PC-3 (cell line): ENCODE measurements at regions not wholly inside any gene's neighbourhood (a gene's known extent, or its start where the extent isn't known, plus 50 kb on each side); places are given as distances from the start of the nearest gene placed in this dataset.

Experiments used
- ATAC-seq: fragments of 200-7000 bp; cut with Tn5 transposase; 2 replicates; pipeline ENCODE4 v1.9.1; 2020; ENCODE audit warnings: mild to moderate bottlenecking, moderate library complexity
- BruUV-seq: library from RNA; stranded (reverse); fragments of 400-500 nt; replicated peaks from 2 replicates; lab custom pipeline; 2021; lab: Mats Ljungman, UMichigan
- CTCF ChIA-PET: fragments of 300-600 bp; sonication (Branson Sonifier 250); formaldehyde crosslinking; loops from one replicate; lab custom pipeline; 2022; ENCODE audit warnings: antibody characterized with exemption; lab: Charles Lee
- POLR2A ChIA-PET: fragments of 300-600 bp; sonication (Branson Sonifier 250); formaldehyde crosslinking; loops from one replicate; lab custom pipeline; 2022; ENCODE audit warnings: antibody characterized with exemption; ENCODE audit not compliant: unreplicated experiment; lab: Charles Lee
- DNase-seq: peaks from one replicate; pipeline ENCODE4 v3.0.0-alpha.2; 2015
- H2AFZ ChIP-seq: fragments of 300-600 bp; sonication (generic); 2 replicates; pipeline ENCODE4 v1.6.0; 2016; ENCODE audit warnings: antibody characterized with exemption, low read length
- H3F3A ChIP-seq: fragments of 300-600 bp; sonication (generic); one replicate; pipeline ENCODE4 v1.6.0; 2017; ENCODE audit warnings: antibody characterized with exemption, low read length, control low read depth, mild to moderate bottlenecking; ENCODE audit not compliant: unreplicated experiment
- H3K27ac ChIP-seq: fragments of 300-600 bp; sonication (generic); 2 replicates; pipeline ENCODE4 v1.5.1; 2016; ENCODE audit warnings: mild to moderate bottlenecking, low read length
- H3K27me3 ChIP-seq: fragments of 300-600 bp; sonication (generic); 2 replicates; pipeline ENCODE4 v1.6.1; 2016; ENCODE audit warnings: low read length, mixed read lengths
- H3K36me3 ChIP-seq: fragments of 300-600 bp; sonication (generic); 2 replicates; pipeline ENCODE4 v1.6.1; 2016; ENCODE audit warnings: low read depth, mixed run types, low read length, mixed read lengths
- H3K4me1 ChIP-seq: fragments of 300-600 bp; sonication (generic); 2 replicates; pipeline ENCODE4 v1.5.1; 2016; ENCODE audit warnings: low read length; ENCODE audit not compliant: insufficient read depth
- H3K4me2 ChIP-seq: fragments of 300-600 bp; sonication (generic); 2 replicates; pipeline ENCODE4 v1.6.0; 2016; ENCODE audit warnings: low read length
- H3K4me3 ChIP-seq: fragments of 300-600 bp; sonication (generic); 2 replicates; pipeline ENCODE4 v1.5.1; 2016; ENCODE audit warnings: mild to moderate bottlenecking, low read length, mixed read lengths
- H3K79me2 ChIP-seq: fragments of 300-600 bp; sonication (generic); 2 replicates; pipeline ENCODE4 v1.6.1; 2017; ENCODE audit warnings: low read length, mixed read lengths
- H3K9ac ChIP-seq: fragments of 300-600 bp; sonication (generic); 2 replicates; pipeline ENCODE4 v1.6.0; 2016; ENCODE audit warnings: mild to moderate bottlenecking, low read length
- H3K9me2 ChIP-seq: fragments of 300-600 bp; sonication (generic); replicated peaks from 2 replicates; pipeline ENCODE4 v1.6.1; 2016; ENCODE audit warnings: mixed run types, low read length, mixed read lengths
- H3K9me3 ChIP-seq: fragments of 300-600 bp; sonication (generic); 2 replicates; pipeline ENCODE4 v1.6.1; 2016; ENCODE audit warnings: low read length, mixed read lengths
- H4K20me1 ChIP-seq: fragments of 300-600 bp; sonication (generic); 2 replicates; pipeline ENCODE4 v1.6.1; 2016; ENCODE audit warnings: low read length, mixed read lengths
- CTCF ChIP-seq: fragments of 300-600 bp; sonication (generic); conservative IDR thresholded peaks from 2 replicates; pipeline ENCODE4 v1.5.1; 2017; ENCODE audit warnings: antibody characterized with exemption, low read depth, mild to moderate bottlenecking, low read length
- EZH2 ChIP-seq: fragments of 300-600 bp; sonication (generic); IDR thresholded peaks from one replicate; pipeline ENCODE4 v1.6.1; 2017; ENCODE audit warnings: antibody characterized with exemption, mild to moderate bottlenecking, low read length; ENCODE audit not compliant: unreplicated experiment
- EZH2phosphoT487 ChIP-seq: fragments of 300-600 bp; sonication (generic); IDR thresholded peaks from 2 replicates; pipeline ENCODE4 v1.6.1; 2018; ENCODE audit warnings: mild to moderate bottlenecking, antibody characterized with exemption, low read length, borderline replicate concordance
- intact Hi-C: fragments of 100-400 bp; cut with micrococcal nuclease; formaldehyde crosslinking; loops from 2 replicates; pipeline ENCODE4 v1.9.0; 2023

- ChIA-PET CTCF (no interaction called here), POLR2A (no interaction called here)
These were observed 100.7 kb upstream of the ZNF469 start for GRCh38 chr16:88281858-88282563.

GRCh38 chr16:88282564-88283395 is 100.0 kb upstream of the ZNF469 start:
- ATAC-seq = no peak
- H3K27ac ChIP-seq = no peak overlapping the region
- no peak overlapping the region for H3K4me3 ChIP-seq
- peaks cover 5% of the 10 kb centered on the region; the same call in 1 of the 2 replicates for H3K9me3 ChIP-seq
- no peaks in the 10 kb centered on the region for H3F3A ChIP-seq
- H3K9me2 ChIP-seq = no peaks in the 10 kb centered on the region
- ChIA-PET POLR2A (no interaction called here), CTCF (no interaction called here)
- no peak overlapping the region for H3K9ac ChIP-seq
- no peak overlapping the region for H2AFZ ChIP-seq
- H3K27me3 ChIP-seq = no peaks in the 10 kb centered on the region
- no peak for TF ChIP-seq EZH2
- no peak for TF ChIP-seq CTCF
- TF ChIP-seq EZH2phosphoT487 = no peak
- DNase-seq = no peak
- H3K4me1 ChIP-seq = no peaks in the 10 kb centered on the region
- H4K20me1 ChIP-seq = no peaks in the 10 kb centered on the region
- H3K79me2 ChIP-seq = no peaks in the 10 kb centered on the region
- no peak overlapping the region for H3K4me2 ChIP-seq
- intact Hi-C loops = no loop called here
- no peaks in the 10 kb centered on the region for H3K36me3 ChIP-seq
- BruUV-seq = no TSS peak

More at GRCh38 chr16:88281858-88282563, 100.7 kb upstream of the ZNF469 start:
- Histone ChIP-seq H2AFZ (no peak overlapping the region), H3K27ac (no peak overlapping the region), H3K9ac (no peak overlapping the region), H3K9me3 (peaks cover 3% of the 10 kb centered on the region; the same call in 1 of the 2 replicates), H3K79me2 (no peaks in the 10 kb centered on the region), H3K27me3 (no peaks in the 10 kb centered on the region), H4K20me1 (no peaks in the 10 kb centered on the region), H3K4me2 (no peak overlapping the region), H3K36me3 (no peaks in the 10 kb centered on the region), H3F3A (no peaks in the 10 kb centered on the region), H3K4me1 (no peaks in the 10 kb centered on the region), H3K4me3 (no peak overlapping the region), H3K9me2 (no peaks in the 10 kb centered on the region)
- ATAC-seq (no peak), DNase-seq (no peak)
- TF ChIP-seq EZH2phosphoT487 (no peak), EZH2 (no peak), CTCF (no peak)
- BruUV-seq = no TSS peak
- intact Hi-C loops = no loop called here
